GM21367 (cell line): ENCODE measurements at regions not wholly inside any gene's neighbourhood (a gene's known extent, or its start where the extent isn't known, plus 50 kb on each side); places are given as distances from the start of the nearest gene placed in this dataset.
"Not testable (repeated sequence)": the region's sequence is repeated elsewhere in the genome, so short reads cannot be mapped to it uniquely, and the experiment has no call there.

ENCODE experiments used
- ATAC-seq: cut with Tn5 transposase; IDR thresholded peaks from one replicate; pipeline ENCODE4 v1.9.1; 2021; ENCODE audit not compliant: unreplicated experiment

DNA sequence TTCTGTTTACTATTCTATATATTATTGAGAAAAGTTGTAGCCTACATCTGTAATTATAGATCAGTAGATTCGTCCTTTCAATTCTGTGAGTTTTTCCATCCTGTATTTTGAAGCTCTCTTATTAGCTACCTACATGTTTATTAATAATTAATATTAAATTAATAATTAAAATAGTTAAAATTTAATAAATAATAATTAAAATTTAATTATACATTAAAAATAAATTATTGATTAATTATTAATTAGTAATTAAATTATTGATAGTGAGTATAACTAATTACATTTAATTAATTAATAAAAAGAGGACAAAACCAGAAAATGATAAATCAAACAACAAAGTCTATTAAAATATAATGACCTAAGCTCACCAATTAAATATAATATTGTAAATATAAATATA is 606.6 kb upstream of the ROBO1 start:
- no peak for ATAC-seq

DNA sequence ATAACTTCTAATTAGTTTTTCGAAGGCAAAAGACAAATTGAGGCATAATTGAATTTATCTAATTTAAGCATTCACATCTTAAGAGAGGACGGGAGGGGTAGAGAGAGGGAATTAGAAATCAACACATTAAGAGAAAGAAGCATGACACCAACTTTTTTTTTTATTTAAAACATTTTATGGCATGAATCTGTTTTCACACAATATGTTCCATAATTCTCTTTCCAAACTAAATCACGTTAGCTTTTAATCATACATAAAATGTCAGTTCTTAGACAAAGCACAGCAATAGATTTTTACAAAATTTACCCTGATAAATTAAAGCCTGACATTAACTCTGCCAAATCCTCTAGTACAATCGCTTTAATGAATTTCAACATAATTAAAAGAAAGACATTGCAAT is 600.8 kb upstream of the ROBO1 start:
- ATAC-seq = no peak

DNA sequence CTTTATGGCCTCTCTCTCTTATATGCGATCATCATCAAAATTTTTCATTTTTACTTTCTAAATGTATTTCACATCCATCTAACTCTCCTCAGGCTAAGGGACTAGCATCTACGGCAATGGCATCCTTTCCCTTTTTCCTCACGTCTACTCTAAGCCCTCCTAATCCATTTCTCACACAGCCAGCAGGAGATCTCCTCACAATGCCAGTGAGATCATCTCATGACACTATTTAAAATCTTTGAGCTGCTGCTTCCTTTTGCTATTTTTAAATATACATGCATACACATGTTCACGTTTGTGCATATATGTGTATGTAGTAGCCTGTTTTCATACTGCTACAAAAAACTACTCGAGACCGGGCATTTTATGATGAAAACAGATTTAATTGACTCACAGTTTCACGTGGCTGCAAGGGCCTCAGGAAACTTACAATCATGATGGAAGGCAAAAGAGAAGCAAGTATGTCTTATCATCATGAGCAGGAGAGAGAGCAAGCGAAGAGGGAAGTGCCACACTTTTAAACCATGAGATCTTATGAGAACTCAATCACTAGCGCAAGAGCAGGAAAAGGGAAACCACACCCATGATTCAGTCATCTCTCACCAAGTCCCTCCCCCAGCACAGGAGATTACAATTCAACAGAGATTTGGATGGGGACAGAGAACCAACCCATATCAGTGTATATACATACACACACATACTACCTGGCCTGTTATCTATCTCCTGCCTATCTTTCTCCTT is 599.2 kb upstream of the ROBO1 start:
- ATAC-seq = no peak

DNA sequence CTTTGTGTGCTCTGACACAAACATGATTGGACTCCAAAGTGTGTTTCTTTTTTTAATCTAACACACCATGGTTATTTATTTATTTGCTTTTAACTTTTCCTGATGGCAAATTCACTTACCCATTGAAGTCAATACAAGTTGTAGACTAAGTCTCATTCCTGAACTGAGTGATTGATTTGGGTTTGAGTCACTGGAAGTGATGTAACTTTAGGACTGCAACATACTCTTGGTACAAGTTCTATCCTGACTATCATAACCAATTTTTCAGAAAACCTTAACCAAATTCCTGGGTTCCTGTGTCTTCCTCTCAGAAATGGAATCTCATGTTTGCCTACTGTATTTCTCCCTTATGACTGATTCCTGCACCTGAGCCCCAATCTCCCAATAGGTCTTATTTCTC is 590.0 kb upstream of the ROBO1 start:
- no peak for ATAC-seq

DNA sequence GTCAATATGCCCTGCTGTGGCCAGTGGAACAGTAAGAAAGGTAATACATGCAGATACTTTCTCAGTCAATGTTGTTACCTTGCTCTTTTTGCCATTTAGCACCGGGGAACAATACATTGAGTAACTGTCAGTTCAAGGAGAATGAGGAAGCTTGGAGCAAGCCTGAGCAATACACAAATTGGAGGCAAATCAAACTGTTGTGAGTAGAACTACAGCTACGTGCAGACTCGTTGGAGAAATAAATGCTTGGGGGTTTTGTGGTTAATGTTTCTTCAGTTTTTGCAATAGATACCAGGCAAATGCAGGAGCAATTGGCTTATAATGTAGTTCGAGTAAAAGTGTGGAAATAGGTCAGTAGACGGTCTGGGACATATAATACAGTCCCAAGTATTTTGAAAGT is 587.3 kb upstream of the ROBO1 start:
- ATAC-seq = no peak

DNA sequence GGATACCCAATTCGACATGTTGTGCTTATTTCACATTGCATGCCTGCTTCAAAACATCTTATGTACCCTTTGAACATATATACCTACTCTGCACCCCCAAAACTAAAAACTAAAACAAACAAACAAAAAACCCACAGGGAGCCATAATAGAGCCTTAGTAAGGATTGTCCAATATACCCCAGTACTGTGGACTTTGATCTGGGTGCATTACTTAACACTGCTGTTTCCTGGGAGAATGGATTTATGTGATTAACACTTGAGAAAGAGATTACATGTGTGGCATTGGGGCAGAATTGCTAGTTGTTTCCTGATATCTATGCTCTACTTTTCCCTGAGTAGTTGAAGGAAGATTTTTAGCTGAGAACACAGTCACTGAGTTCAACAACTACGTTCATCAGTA is 583.4 kb upstream of the ROBO1 start:
- no peak for ATAC-seq

DNA sequence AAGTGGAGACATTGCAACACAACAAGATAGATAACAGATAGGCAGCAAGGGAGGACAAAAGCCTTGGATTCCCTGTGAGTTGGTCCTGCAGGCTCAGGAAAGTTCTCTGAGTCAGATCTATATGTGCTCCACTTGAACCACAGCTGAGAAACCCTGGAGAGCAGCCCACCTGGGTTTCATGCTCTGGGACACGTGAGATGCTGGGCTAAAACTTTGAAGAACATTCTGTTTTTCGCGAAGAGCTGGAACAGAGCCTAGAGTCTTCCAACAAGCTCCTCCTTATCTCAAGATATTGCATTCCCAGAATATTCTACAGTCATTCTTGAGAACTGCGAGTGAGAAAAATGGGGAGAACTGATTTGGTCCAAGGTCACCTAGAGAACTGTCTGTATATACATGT is 583.0 kb upstream of the ROBO1 start:
- ATAC-seq = no peak

DNA sequence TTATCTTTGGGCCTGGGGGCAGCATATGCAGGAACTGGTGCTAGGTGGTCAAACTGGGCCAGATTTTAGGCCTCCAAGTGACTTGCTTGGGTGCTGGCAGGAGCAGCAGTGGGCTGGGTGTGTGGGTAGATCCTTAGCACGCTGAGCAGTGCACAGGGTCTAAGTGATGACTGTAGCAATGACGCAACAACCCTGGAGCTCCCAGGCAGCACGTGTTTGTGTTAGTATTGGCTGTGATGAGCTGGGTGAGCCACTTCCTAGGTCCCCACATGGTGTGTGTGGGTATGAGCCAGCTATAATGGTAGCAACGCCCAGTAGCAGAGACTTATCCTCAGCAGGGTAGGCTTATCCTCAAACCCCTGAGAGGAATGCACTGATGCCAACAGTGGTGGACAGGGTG is 570.6 kb upstream of the ROBO1 start:
- no peak for ATAC-seq

DNA sequence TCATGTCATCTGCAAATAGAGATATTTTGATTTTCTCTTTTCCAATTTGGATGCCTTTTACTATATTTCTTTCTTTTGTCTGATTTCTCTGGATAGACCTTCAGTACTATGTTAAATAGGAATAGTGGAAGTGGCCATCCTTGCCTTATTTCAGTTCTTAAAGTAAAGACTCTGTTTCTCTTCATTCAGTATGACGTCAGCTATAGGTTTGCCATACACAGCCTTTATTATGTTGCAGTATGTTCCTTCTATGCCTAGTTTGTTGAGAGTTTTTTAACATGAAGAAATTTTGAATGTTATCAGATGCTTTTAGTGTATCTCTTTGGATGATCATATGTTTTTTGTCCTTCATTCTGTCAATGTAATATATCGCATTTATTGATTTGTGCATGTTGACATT is 566.7 kb upstream of the ROBO1 start:
- no peak for ATAC-seq

DNA sequence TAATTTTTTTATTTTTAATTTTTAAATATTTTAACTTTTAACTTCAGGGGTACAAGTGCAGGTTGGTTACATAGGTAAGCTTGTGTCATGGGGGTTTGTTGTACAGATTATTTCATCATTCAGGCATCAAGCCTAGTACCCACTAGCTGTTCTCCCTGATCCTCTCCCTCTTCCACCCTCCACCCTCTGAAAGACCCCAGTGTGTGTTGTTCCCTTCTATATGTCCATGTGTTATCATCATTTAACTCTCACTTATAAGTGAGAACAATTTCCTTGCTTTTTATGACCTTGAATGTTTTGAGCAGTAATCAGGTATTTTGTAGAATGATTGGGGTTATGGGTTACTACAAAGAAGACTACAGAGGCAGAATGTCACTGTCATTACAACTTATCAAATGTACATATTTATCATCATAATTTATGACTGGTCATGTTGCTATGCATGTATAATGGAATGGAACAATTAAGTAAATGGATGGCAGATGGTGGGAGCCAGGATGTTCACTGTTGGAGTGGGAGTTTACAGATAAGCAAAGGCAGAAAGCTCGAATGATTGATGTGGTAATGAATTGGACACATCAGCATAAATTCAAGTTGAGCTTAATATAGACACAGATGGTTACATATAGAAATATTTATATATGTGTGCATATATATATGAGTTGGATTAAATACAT is 563.8 kb upstream of the ROBO1 start:
- ATAC-seq = no peak

DNA sequence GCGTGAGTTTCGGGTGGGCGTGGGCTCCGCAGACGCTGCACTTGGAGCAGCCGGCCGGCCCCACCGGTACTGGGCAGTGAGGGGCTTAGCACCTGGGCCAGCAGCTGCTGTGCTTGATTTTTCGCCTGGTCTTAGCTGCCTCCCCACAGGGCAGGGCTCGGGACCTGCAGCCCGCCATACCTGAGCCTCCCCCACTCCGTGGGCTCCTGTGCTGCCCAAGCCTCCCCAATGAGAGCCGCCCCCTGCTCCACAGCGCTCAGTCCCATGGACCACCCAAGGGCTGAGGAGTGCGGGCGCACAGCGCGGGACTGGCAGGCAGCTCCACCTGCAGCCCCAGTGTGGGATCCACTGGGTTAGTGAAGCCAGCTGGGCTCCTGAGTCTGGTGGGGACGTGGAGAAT is 546.7 kb upstream of the ROBO1 start:
- ATAC-seq = not testable (repeated sequence)

DNA sequence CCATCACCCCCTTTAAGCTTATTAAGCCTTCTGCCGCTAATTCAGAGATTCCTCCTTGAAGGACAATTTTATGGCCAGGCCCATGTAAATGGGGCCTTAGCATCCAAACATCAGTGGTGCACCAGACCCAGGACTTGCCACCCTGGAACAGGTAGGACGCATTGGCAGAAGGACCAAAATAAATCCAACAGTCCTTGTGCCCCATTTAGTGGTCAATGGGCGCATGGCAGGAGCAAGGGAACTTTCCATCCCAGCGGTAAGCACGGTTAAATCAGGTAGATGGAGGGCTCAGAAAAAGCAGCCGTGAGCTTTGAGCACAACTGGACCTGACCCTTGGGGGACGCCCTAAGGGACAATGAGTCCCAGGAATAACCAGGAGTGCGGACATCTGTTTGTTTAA is 540.8 kb upstream of the ROBO1 start:
- ATAC-seq = no peak

DNA sequence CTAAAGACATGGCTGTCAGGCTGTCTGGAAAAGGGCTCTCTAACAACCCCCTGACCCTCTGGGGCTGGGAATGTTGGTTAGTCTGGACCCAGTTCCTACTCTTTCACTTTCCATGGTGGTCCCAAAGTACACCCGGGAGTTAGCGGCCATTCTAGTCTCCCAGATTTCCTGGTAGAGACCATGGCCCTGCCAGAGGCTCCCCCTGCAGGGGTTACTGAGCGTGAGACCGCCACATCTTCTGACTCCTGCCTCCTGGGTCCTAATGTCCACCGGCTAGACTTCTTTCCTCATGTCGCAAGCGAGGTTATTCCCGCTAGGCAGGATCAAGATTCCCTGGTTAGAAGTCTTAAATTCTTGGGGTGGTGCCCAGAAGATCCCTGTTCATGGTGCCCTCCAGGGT is 540.0 kb upstream of the ROBO1 start:
- ATAC-seq = no peak

DNA sequence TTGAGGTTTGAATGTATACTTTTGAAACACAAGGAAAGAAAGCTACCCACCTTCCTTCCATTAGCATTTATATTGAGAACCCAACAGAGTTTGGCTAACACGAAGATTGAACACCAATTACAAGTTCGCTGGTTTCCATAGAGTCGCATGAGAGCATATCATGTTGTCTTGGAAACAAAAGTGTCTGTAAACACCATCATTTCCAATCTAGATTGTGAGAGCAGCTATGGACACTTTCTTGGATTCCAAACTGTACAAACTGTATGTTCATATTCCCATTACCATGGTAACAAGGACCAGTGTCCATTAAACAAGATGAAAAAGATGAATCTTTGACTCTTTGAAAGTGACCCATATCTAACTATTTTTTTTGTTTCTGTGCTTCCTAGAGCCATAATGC is 529.9 kb upstream of the ROBO1 start:
- ATAC-seq = no peak

DNA sequence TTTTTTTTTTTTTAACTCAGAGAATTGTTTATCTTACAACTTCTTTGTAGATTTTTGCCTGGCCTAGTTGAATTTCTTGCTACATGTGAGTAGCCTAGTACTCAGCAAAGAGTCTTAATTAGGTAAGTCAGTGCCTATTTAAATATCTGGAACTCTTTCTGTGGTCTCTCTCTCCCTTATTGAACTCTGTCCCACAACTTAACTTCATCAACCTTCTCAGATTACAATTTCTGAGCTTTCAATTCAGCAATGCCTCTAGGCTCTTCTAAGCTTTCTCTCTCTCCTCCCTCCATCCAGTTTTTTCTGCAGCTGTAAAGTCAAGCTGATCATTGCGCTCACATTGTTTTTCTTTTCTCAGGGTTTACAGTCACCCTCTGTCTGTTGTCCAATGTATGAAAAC is 517.6 kb upstream of the ROBO1 start:
- no peak for ATAC-seq

DNA sequence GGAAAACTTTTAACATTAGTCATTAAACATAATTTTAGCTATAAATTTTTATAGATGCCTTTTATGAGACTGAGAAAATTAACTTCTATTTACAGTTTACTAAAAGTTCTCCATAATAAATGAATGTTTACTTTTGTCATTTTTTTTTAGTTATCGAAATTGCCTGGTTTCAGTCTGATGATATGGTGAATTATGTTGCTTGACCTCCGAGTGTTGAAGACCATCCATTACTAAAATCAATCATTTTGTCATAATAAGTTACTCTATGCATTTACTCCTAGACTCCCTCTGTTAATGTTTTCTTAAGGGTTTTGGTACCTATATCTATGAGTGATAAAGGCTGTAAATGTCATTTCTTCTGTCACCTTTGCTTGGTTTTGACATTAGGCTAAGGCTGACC is 516.0 kb upstream of the ROBO1 start:
- no peak for ATAC-seq

DNA sequence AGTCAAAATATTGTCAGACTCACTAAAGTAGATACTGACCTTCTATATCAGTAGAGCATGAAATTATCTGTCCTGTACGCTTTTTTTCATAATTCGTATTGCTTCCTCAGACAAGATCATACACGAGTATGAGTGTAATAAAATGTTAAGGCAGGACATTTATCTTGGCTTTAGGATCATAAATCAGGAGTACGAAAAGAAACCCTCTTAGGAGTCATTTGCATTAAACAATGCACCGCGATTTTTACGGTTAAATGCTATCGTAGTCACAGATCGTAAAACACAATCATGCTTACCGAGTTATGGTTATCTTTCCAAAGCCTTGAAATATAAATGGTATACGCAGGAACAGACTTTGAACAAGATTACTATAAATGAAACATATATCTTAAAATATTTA is 510.3 kb upstream of the ROBO1 start:
- no peak for ATAC-seq

DNA sequence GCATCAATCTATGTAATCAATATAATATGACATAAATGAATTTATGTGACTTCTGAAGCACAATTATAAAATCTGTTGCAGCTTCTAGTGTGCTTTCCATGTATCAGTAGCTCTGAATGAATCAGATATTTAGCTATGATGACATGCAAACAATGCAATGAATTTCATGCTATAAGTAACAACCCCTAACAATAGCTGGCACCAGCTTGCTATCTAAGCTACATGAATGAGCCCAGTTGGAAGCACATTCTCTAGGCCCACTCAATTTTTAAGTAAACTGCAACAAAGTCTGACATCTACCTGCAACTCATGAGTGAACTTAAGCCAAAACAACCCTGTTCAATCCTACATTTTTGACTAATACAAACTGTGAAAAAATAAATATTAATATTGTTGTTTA is 507.3 kb upstream of the ROBO1 start:
- no peak for ATAC-seq

DNA sequence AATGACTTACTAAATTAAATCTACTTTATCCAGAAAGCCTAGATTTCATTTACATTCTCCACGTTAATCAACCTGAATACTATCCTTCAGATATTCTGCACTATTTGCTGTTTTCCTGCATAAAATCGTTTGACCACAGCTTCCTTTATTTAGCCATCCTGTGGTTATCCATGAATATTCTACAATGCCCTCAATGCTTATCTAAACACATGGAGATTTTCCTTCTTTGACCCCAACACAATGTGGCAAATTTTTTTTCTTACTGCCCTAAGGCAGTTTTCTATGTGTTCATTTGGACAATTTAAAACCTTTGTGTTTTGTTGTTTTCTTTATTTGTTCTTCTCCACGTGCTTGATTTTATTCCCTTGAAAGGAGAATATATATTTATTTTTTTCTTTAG is 495.5 kb upstream of the ROBO1 start:
- ATAC-seq = no peak

DNA sequence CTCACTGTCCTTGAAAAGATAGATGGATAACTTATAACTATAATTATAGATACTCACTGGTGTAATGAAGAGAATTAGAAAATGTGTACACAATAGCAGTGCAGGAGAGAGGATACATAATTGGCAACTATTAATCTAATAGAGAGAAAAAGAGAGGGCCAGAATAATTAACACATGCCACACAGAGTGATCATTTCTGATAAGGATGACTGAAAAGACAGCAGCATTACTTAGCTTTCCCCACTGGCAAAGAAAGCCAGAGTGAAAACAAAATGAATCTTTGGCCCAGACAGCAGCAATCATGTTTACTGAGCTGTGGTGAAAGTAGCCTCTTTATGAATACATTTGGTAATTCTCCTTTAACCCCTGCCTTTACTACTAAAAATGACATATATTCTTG is 493.3 kb upstream of the ROBO1 start:
- no peak for ATAC-seq

DNA sequence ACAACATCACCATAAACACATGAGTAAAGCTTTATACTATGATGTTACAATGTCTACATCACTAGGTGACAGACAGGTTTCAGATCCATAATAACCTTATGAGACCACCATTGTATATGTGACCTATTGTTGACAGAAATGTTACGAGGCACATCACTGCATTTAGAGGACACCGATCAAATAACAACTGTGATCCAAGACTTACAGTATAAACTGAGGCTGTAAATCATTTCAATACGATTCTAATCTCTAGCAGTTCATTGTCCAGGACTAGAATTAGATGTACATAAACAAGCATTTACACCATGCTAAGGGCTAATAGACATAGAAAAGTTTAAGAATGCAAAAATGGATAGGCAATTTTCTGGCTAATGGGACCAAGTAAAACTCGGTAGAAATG is 491.9 kb upstream of the ROBO1 start:
- ATAC-seq = no peak

DNA sequence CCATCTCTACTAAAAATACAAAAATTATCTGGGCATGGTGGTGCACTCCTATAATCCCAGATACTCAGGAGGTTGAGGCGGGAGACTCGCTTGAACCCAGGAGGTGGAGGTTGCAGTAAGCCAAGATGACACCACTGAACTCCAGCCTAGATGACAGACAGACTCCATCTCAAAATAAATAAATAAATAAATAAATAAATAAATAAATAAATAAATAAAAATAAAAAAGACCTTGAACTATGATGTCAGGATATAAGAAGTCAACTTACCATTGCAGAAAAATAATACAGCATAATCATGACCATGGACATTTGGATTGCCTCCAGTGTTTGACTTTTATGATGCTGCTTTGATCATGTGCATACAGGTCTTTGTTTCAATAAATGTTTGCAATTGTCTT is 484.3 kb upstream of the ROBO1 start:
- ATAC-seq = no peak

DNA sequence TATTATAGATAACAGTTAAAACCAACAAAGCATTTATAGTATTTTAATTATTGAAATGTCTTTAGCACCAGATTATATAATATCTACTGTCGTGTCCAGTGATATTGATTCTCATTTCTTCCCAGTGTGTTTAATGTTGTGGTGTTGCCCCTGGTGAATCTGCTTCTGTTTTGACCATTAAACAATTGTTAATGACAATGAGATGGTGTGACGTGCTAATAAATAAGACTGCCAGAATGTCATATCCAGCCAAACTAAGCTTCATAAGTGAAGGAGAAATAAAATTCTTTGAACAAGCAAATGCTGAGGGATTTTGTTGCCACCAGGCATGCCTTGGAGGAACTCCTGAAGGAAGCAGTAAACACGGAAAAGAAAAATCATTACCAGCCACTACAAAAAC is 480.0 kb upstream of the ROBO1 start:
- no peak for ATAC-seq
